HFF-Myc (cell line): ENCODE measurements at regions not wholly inside any gene's neighbourhood (a gene's known extent, or its start where the extent isn't known, plus 50 kb on each side); places are given as distances from the start of the nearest gene placed in this dataset.

Experiments
- DNase-seq: peaks from one replicate; pipeline ENCODE4 v3.0.0-alpha.2; 2011; ENCODE audit warnings: low read depth; ENCODE audit errors: extremely low read depth
- H3K4me3 ChIP-seq: replicated peaks from 2 replicates; pipeline ENCODE4 v1.5.1; 2011; ENCODE audit warnings: low read depth, mild to moderate bottlenecking, control low read depth, low read length
- CTCF ChIP-seq: IDR thresholded peaks from 2 replicates; pipeline ENCODE4 v1.5.1; 2012; ENCODE audit warnings: mild to moderate bottlenecking, low read depth, low read length, control low read depth; ENCODE audit errors: missing control alignments

GRCh38 chr16:75971334-75971733 is 245.0 kb upstream of the CPHXL start:
- no peak overlapping the region for H3K4me3 ChIP-seq
- no peak for DNase-seq
- TF ChIP-seq CTCF: no peak

GRCh38 chr16:75983296-75983695 is 257.0 kb upstream of the CPHXL start:
- DNase-seq: no peak
- H3K4me3 ChIP-seq: no peak overlapping the region
- TF ChIP-seq CTCF: no peak

- TF ChIP-seq CTCF: no peak
- no peak for DNase-seq
- H3K4me3 ChIP-seq: no peak overlapping the region
Observed at GRCh38 chr16:75983741-75984381, 257.6 kb upstream of the CPHXL start.

- H3K4me3 ChIP-seq: no peak overlapping the region
- DNase-seq: no peak
- no peak for TF ChIP-seq CTCF
Observed at GRCh38 chr16:75987323-75987722, 261.0 kb upstream of the CPHXL start.

GRCh38 chr16:75996491-75996890 is 270.2 kb upstream of the CPHXL start:
- DNase-seq: no peak
- no peak overlapping the region for H3K4me3 ChIP-seq
- TF ChIP-seq CTCF: no peak

- no peak overlapping the region for H3K4me3 ChIP-seq
- TF ChIP-seq CTCF: no peak
- DNase-seq: no peak
Observed at GRCh38 chr16:75997606-75998005, 271.3 kb upstream of the CPHXL start.

GRCh38 chr16:76007645-76008044 is 269.6 kb upstream of the CNTNAP4 start:
- no peak for DNase-seq
- TF ChIP-seq CTCF: no peak
- H3K4me3 ChIP-seq: no peak overlapping the region
